ENCODE measurements at regions not wholly inside any gene's neighbourhood (a gene's known extent, or its start where the extent isn't known, plus 50 kb on each side); places are given as distances from the start of the nearest gene placed in this dataset.

DNA sequence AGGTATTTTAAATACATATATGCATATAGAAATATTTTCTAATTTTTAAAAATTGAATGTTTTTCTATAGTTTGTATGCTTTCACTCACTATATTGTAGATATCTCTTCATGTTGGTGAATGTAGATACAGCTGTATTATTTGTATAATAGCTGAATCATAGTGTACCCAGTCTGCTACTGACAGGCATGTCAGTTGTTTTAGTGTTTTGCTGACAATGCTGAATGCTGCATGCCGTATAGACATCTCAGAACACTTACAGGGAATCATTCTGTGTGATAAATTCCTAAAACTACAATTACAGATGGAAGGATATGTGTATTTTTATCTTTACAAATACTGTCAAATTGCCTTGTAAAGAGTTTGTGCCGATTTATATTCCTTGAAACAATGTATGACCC lies 175.4 kb downstream of the SIM1 start:
- no peaks in the 10 kb centered on the region for H3K36me3 Mint-ChIP-seq (ENCODE audit: low read depth)
- CTCF ChIA-PET = no interaction called here
- H3K9me3 Mint-ChIP-seq = no peaks in the 10 kb centered on the region
- H3K4me3 Mint-ChIP-seq = no peak overlapping the region
- no peaks in the 10 kb centered on the region for H3K27me3 Mint-ChIP-seq (ENCODE audit: low read depth)
- H3K4me1 Mint-ChIP-seq (ENCODE audit: low read depth) = no peaks in the 10 kb centered on the region
- DNase-seq = no peak
- no peak overlapping the region for H3K27ac Mint-ChIP-seq
- intact Hi-C loops (cut with micrococcal nuclease) = no loop called here

DNA sequence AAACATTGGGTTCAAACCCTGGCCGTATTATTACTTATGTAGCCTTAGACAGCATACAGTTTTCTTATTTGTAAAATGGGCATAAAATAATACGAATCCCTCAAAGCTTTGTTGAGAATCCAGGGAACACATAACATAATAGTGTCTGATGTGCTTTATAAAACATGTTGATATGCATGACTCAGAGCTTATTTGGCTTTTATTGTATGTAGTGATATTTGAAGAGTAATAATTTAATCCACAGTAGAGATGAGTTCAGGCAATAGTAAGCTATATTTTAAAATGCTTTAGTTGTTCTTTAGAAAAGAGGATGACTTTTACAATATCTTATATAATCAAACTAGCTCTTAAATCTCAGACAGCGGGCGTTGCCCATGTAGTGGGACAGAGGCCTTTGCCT lies 176.4 kb downstream of the SIM1 start:
- Mint-ChIP-seq H3K36me3 (ENCODE audit: low read depth) (no peaks in the 10 kb centered on the region), H3K27me3 (ENCODE audit: low read depth) (no peaks in the 10 kb centered on the region), H3K27ac (no peak overlapping the region), H3K4me3 (no peak overlapping the region), H3K4me1 (ENCODE audit: low read depth) (no peaks in the 10 kb centered on the region), H3K9me3 (no peaks in the 10 kb centered on the region)
- CTCF ChIA-PET = no interaction called here
- DNase-seq = no peak
- intact Hi-C loops (cut with micrococcal nuclease) = no loop called here

DNA sequence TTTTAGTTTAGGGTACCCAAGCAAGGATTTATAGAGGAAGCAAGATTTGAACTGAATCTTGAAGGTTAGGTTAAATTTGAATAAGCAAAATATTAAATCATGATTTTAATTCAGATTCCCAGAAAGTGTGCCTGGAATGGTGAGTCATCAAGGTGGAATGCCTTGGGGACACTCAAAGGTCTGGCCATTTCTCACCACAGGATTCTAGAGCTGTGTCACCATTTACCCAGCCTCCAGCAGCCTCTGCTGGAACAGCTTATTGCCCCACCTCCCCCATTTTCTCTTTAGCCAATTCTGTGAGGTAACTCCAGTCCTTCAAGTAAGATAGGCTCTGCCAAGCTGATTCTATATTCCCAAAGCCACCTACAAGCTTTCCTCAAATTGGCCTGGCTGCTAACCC lies 181.4 kb downstream of the SIM1 start:
- CTCF ChIA-PET = no interaction called here
- DNase-seq = no peak
- intact Hi-C loops (cut with micrococcal nuclease) = no loop called here
- Mint-ChIP-seq H3K27ac (no peak overlapping the region), H3K4me3 (no peak overlapping the region), H3K9me3 (no peaks in the 10 kb centered on the region), H3K36me3 (ENCODE audit: low read depth) (no peaks in the 10 kb centered on the region), H3K4me1 (ENCODE audit: low read depth) (no peaks in the 10 kb centered on the region), H3K27me3 (ENCODE audit: low read depth) (no peaks in the 10 kb centered on the region)

DNA sequence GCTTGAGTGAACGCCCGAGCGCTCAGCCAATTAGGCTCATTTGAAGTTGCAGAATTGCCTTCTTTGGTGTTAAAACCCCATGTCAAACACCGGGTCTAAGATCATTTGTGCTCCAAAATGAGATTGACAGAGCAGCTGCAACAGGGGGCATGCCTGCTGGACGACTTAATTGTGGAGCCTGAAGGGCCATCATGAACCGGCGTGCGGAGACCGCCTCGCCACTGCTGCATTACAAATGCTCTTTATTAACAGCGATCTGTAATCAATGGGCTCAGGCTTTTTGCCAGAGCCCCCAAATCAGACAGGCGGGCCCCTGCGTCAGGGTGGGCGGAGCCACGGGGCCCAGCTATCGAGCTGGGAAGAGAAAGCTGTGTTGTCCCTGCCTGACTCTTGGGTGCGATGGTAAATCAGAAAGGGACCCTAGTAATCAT lies 183.2 kb downstream of the SIM1 start:
- H3K9me3 Mint-ChIP-seq = no peaks in the 10 kb centered on the region
- DNase-seq = no peak
- intact Hi-C loops (cut with micrococcal nuclease) = no loop called here
- CTCF ChIA-PET = no interaction called here
- no peaks in the 10 kb centered on the region for H3K4me1 Mint-ChIP-seq (ENCODE audit: low read depth)
- no peaks in the 10 kb centered on the region for H3K36me3 Mint-ChIP-seq (ENCODE audit: low read depth)
- no peaks in the 10 kb centered on the region for H3K27me3 Mint-ChIP-seq (ENCODE audit: low read depth)
- no peak overlapping the region for H3K27ac Mint-ChIP-seq
- H3K4me3 Mint-ChIP-seq = no peak overlapping the region

DNA sequence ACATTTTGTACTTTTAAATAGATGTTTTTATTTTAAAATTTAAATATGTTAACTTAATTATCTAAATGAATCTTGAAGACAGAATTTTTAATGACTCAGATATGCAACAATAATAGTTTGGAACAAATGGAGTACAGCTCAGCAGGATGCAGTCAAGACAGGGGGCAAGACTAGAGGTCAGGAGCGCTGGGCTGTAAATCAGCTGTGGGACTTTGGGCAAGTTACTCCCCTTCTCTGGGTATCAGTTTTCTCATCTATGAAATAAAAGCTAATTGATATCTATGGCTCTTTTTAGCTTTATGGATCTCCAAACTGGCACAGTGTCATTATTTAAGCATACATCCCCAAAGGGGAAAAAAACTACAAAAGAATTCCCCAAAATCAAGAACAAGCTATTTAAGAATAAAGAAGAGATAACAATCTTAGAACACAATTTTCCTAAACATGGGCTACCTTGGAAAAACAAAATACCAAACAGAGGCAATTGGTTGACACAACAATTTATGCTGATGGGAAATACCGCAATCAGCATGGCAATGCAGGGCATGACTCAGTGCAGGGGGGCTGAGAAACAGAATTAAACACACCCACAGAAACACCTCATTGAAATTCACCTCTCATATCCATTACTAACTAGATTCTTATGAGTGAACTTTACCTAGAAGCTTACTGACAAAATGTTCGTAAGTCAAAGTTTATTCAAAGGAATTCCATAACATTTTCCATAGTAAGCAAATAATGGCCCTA lies 188.2 kb downstream of the SIM1 start:
- Mint-ChIP-seq H3K36me3 (ENCODE audit: low read depth) (no peaks in the 10 kb centered on the region), H3K4me3 (no peak overlapping the region), H3K4me1 (ENCODE audit: low read depth) (no peaks in the 10 kb centered on the region), H3K27me3 (ENCODE audit: low read depth) (no peaks in the 10 kb centered on the region), H3K27ac (no peak overlapping the region), H3K9me3 (no peaks in the 10 kb centered on the region)
- CTCF ChIA-PET = interaction anchor here (0.6 kb wide), 1 partner anchor 388 kb away, joined by 3 read pairs; no protein-coding TSS in a partner anchor
- intact Hi-C loops (cut with micrococcal nuclease) = no loop called here
- DNase-seq = no peak

DNA sequence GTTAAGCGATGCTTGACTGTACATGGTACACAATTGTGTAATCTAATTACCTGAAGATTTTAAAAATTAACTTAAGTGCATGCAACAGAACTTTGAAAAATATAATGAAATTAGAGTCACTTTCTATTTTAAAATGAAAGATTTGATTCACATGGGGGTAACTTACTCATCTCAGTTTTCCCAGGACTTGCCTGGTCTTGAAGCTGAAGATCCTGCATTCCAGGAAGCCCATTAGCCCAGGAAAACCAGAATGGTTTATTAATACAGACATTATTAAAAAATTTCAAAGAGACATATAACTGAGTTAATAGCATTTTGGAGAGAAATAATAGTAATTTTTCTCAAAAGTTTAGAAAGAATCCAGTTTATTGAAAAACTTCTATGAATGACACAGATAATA lies 190.6 kb downstream of the SIM1 start:
- H3K27me3 Mint-ChIP-seq (ENCODE audit: low read depth) = no peaks in the 10 kb centered on the region

DNA sequence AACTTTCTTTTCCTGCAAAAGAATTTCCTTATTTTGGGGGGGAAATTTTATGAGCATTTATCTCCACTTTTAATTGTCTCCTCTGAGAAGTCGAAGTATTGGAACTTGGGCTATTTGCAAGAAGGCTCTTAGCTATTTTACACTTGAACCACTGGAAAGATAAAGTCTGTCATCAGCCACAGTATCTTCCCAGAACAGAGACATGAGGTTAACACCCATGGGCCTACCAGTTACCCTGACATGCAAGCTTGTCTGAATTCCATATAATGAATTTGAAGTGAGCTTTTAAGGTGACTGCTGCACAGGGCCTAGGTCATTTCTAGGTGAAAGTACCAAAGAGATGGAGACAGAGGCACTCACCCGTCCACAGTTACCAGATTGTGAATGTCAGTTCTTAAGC lies 193.1 kb downstream of the SIM1 start:
- CTCF ChIA-PET = no interaction called here
- Mint-ChIP-seq H3K4me3 (no peak overlapping the region), H3K9me3 (no peaks in the 10 kb centered on the region), H3K4me1 (ENCODE audit: low read depth) (no peaks in the 10 kb centered on the region), H3K36me3 (ENCODE audit: low read depth) (no peaks in the 10 kb centered on the region), H3K27ac (no peak overlapping the region), H3K27me3 (ENCODE audit: low read depth) (peaks cover 3% of the 10 kb centered on the region)
- no peak for DNase-seq
- intact Hi-C loops (cut with micrococcal nuclease) = no loop called here

More for the DNA sequence above, 190.6 kb downstream of the SIM1 start:
- Mint-ChIP-seq H3K4me3 (no peak overlapping the region), H3K4me1 (ENCODE audit: low read depth) (no peaks in the 10 kb centered on the region), H3K9me3 (no peaks in the 10 kb centered on the region), H3K27ac (no peak overlapping the region), H3K36me3 (ENCODE audit: low read depth) (no peaks in the 10 kb centered on the region)
- intact Hi-C loops (cut with micrococcal nuclease) = no loop called here
- no peak for DNase-seq
- CTCF ChIA-PET = no interaction called here

DNA sequence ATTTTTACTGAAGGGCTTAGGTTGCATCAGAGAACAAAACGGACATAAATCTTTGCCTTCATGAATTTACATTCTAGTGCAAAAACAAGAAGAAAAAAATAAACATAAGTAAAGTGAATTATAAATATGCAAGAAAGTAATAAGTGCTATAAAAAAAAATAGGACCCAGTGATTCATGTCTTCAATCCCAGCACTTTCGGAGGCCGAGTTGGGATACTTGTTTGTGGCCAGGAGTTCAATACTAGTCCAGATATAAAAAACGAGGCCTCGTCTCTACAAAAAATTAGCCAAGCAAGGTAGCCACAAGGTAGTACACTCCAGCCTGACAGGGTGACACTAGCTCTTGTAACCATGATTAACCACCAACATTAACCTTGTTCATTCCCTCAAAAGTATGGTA lies 193.5 kb downstream of the SIM1 start:
- no peak for DNase-seq
- CTCF ChIA-PET = no interaction called here

DNA sequence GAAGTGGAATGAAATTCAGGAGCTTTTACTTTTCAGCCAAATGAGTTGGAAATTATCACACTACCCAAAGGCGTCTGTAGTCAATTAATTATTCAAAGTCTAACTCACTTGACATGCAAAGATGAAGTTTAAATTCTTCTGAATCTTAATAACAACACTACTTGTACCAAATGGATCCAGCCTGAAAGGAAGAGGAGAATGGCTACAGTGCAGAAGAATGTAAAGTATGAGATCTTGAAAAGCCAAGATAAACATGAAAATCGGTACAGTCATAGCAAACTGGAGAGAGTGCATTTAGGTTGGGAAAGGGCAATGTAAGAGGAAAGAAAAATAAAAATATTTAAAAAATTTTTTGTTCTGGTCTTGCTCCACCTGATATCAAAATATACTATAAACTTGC lies 195.5 kb downstream of the SIM1 start:
- H3K9me3 Mint-ChIP-seq = no peaks in the 10 kb centered on the region
- no peak overlapping the region for H3K4me3 Mint-ChIP-seq
- H3K27ac Mint-ChIP-seq = no peak overlapping the region
- CTCF ChIA-PET = no interaction called here
- DNase-seq = no peak
- intact Hi-C loops (cut with micrococcal nuclease) = no loop called here
- peaks cover 3% of the 10 kb centered on the region for H3K27me3 Mint-ChIP-seq (ENCODE audit: low read depth)
- no peaks in the 10 kb centered on the region for H3K4me1 Mint-ChIP-seq (ENCODE audit: low read depth)
- no peaks in the 10 kb centered on the region for H3K36me3 Mint-ChIP-seq (ENCODE audit: low read depth)

More for the DNA sequence above, 193.5 kb downstream of the SIM1 start:
- Mint-ChIP-seq H3K27ac (no peak overlapping the region), H3K4me1 (ENCODE audit: low read depth) (no peaks in the 10 kb centered on the region), H3K4me3 (no peak overlapping the region), H3K9me3 (no peaks in the 10 kb centered on the region), H3K36me3 (ENCODE audit: low read depth) (no peaks in the 10 kb centered on the region), H3K27me3 (ENCODE audit: low read depth) (peaks cover 3% of the 10 kb centered on the region)
- intact Hi-C loops (cut with micrococcal nuclease) = no loop called here

DNA sequence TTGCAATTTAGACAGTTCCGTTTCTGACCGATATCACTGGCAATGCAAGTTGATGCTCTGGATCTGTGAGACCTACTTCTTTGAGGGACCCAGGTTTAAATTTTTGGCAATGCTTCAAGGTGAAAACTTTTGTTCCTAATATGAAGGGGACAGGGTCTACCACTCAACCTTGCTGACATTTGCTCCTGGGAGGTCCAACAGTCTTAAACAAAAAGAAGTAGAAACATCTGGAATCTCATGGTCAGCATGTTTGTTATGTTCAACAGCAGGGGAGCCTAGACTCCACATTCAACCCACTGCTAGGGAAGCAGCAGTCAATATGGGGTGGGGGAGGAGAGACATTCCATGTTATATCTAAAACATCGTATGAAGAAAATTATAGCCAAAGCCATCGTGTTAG lies 196.4 kb downstream of the SIM1 start:
- H3K4me3 Mint-ChIP-seq = no peak overlapping the region
- H3K9me3 Mint-ChIP-seq = no peaks in the 10 kb centered on the region
- intact Hi-C loops (cut with micrococcal nuclease) = no loop called here
- no peaks in the 10 kb centered on the region for H3K36me3 Mint-ChIP-seq (ENCODE audit: low read depth)
- no peak overlapping the region for H3K27ac Mint-ChIP-seq
- peaks cover 3% of the 10 kb centered on the region for H3K27me3 Mint-ChIP-seq (ENCODE audit: low read depth)
- CTCF ChIA-PET = interaction anchor here (1.0 kb wide), 1 partner anchor 10 kb away, joined by 3 read pairs; no protein-coding TSS in a partner anchor
- H3K4me1 Mint-ChIP-seq (ENCODE audit: low read depth) = no peaks in the 10 kb centered on the region
- no peak for DNase-seq

DNA sequence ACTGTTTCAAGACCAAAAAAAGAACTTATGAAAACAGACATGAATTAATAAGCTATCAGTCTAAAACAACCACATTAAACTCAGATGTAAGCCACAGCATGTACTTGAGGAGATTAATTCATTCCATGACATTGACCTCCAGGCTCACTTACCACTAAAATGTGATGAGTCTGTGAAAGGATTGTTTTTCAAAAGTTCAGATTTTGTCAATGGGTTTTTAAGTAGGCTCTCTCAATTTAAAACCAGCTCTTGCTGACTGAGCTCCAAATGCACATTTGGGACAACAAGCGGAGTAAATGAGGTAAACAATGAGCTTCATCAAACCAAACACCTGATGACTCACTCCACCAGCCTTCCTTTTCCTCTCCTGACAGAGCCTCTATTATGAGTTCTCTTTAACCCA lies 197.0 kb downstream of the SIM1 start:
- Mint-ChIP-seq H3K27ac (no peak overlapping the region), H3K4me1 (ENCODE audit: low read depth) (no peaks in the 10 kb centered on the region), H3K9me3 (no peaks in the 10 kb centered on the region), H3K27me3 (ENCODE audit: low read depth) (peaks cover 3% of the 10 kb centered on the region), H3K4me3 (no peak overlapping the region), H3K36me3 (ENCODE audit: low read depth) (no peaks in the 10 kb centered on the region)
- DNase-seq = no peak
- CTCF ChIA-PET = interaction anchor here (1.0 kb wide), 1 partner anchor 10 kb away, joined by 3 read pairs; no protein-coding TSS in a partner anchor
- intact Hi-C loops (cut with micrococcal nuclease) = no loop called here

DNA sequence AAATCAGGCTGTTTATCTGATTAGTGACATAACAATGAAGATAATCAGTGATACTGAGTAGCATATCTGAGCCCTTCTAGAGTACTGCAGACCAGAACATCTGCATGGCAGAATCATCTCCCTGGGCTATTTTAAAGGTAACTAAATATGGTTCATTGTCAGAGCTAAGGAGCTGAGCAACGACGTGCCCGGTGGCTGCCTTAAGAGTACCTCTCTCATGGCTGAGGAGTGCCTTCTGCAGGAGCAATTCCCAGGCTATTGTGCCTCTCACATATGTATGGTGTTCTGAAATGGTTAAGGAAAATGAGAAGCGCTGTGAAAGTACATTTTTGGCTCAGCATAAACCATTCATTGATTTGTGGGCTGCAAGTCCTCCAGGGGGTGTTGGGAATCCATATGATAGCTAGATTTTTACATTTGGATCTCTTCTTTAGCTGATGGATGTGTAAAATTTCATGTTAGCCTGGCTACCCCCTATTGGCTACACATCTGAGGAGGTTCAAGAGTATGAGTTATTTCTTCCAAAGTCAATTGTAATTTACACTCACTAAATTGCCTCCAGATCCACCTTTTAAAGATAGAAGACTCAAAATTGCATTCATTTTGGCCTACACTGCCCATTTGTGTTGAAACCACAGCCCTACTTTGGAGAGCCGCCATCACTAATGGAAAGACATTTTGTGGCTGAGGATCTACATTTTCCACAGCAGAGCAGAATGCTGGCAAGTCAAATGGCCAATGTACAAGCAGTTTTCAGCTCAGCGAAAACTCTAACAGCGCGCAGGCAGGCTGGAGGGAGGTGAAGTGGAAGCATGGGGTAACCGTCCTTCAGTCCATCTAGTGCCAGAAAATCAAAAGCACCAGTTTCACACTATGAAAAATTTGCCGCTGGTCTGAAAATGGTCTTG lies 198.0 kb downstream of the SIM1 start:
- H3K4me3 Mint-ChIP-seq = no peak overlapping the region
- DNase-seq = no peak
- H3K36me3 Mint-ChIP-seq (ENCODE audit: low read depth) = no peaks in the 10 kb centered on the region
- CTCF ChIA-PET = no interaction called here
- no peak overlapping the region for H3K27ac Mint-ChIP-seq
- no peaks in the 10 kb centered on the region for H3K9me3 Mint-ChIP-seq
- intact Hi-C loops (cut with micrococcal nuclease) = no loop called here
- no peaks in the 10 kb centered on the region for H3K4me1 Mint-ChIP-seq (ENCODE audit: low read depth)
- peaks cover 3% of the 10 kb centered on the region for H3K27me3 Mint-ChIP-seq (ENCODE audit: low read depth)

DNA sequence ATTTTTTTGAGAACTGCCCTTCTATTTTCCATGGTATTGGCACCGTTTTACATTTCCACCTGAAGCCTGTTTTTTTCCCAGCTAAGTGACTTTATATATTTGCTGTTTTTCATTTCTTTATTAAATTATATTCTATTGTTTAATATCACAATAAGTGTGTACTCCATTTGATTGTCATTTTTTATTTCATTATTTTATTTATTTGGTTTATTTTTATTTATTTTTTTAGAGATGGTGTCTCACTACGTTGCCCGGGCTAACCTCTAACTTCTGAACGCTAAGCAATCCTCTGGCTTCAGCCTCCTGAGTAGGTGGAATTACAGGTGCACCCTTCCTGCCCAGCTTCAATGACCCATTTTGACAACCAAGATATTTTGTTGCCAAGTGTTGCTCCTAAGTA lies 202.6 kb downstream of the SIM1 start:
- DNase-seq = no peak
- CTCF ChIA-PET = no interaction called here
- H3K4me1 Mint-ChIP-seq (ENCODE audit: low read depth) = peaks cover 5% of the 10 kb centered on the region

More for the DNA sequence above, 202.6 kb downstream of the SIM1 start:
- no peak overlapping the region for H3K27ac Mint-ChIP-seq
- H3K36me3 Mint-ChIP-seq (ENCODE audit: low read depth) = no peaks in the 10 kb centered on the region
- no peak overlapping the region for H3K4me3 Mint-ChIP-seq
- no peaks in the 10 kb centered on the region for H3K9me3 Mint-ChIP-seq
- intact Hi-C loops (cut with micrococcal nuclease) = no loop called here
- peaks cover 5% of the 10 kb centered on the region for H3K27me3 Mint-ChIP-seq (ENCODE audit: low read depth)

All from activated naive CD4-positive, alpha-beta T cell treated with anti-CD3 and anti-CD28 coated beads for 36 hours (primary cell).